ENCODE measurements at regions not wholly inside any gene's neighbourhood (a gene's known extent, or its start where the extent isn't known, plus 50 kb on each side); places are given as distances from the start of the nearest gene placed in this dataset.
"Not testable (repeated sequence)": the region's sequence is repeated elsewhere in the genome, so short reads cannot be mapped to it uniquely, and the experiment has no call there.

GRCh38 chr18:39296293-39296888 is 1730.8 kb upstream of the CELF4 start:
- no peak for DNase-seq

- DNase-seq: no peak
These were observed 1711.2 kb upstream of the CELF4 start for GRCh38 chr18:39276764-39277163.

- DNase-seq: no peak
These were observed 1708.9 kb upstream of the CELF4 start for GRCh38 chr18:39274535-39274934.

GRCh38 chr18:39272230-39272629 is 1706.6 kb upstream of the CELF4 start:
- no peak for DNase-seq

GRCh38 chr18:39271654-39272053 is 1706.1 kb upstream of the CELF4 start:
- DNase-seq: no peak

- no peak for DNase-seq
These were observed 1695.0 kb upstream of the CELF4 start for GRCh38 chr18:39260565-39260964.

- DNase-seq: no peak
These were observed 1694.1 kb upstream of the CELF4 start for GRCh38 chr18:39259736-39260135.

GRCh38 chr18:39244242-39244641 is 1678.6 kb upstream of the CELF4 start:
- no peak for DNase-seq

GRCh38 chr18:39241534-39241933 is 1675.9 kb upstream of the CELF4 start:
- DNase-seq: no peak

- DNase-seq: no peak
These were observed 1673.5 kb upstream of the CELF4 start for GRCh38 chr18:39238981-39239660.

GRCh38 chr18:39235118-39235719 is 1669.6 kb upstream of the CELF4 start:
- no peak for DNase-seq

GRCh38 chr18:39232937-39233336 is 1667.3 kb upstream of the CELF4 start:
- no peak for DNase-seq

GRCh38 chr18:39232490-39232889 is 1666.9 kb upstream of the CELF4 start:
- DNase-seq: no peak

GRCh38 chr18:39230086-39230803 is 1664.6 kb upstream of the CELF4 start:
- no peak for DNase-seq

GRCh38 chr18:39227769-39228168 is 1662.2 kb upstream of the CELF4 start:
- not testable (repeated sequence) for DNase-seq

GRCh38 chr18:39225373-39225772 is 1659.8 kb upstream of the CELF4 start:
- DNase-seq: no peak

GRCh38 chr18:39223283-39223682 is 1657.7 kb upstream of the CELF4 start:
- no peak for DNase-seq

GRCh38 chr18:39215920-39216319 is 1650.3 kb upstream of the CELF4 start:
- no peak for DNase-seq

GRCh38 chr18:39211461-39211860 is 1645.9 kb upstream of the CELF4 start:
- no peak for DNase-seq

- DNase-seq: no peak
These were observed 1643.6 kb upstream of the CELF4 start for GRCh38 chr18:39209173-39209572.

- DNase-seq: no peak
These were observed 1643.1 kb upstream of the CELF4 start for GRCh38 chr18:39208729-39209128.

- DNase-seq: no peak
These were observed 1642.6 kb upstream of the CELF4 start for GRCh38 chr18:39208190-39208589.

GRCh38 chr18:39206398-39207103 is 1641.0 kb upstream of the CELF4 start:
- DNase-seq: not testable (repeated sequence)
